Fibroblast of lung (primary cell): ENCODE measurements at regions not wholly inside any gene's neighbourhood (a gene's known extent, or its start where the extent isn't known, plus 50 kb on each side); places are given as distances from the start of the nearest gene placed in this dataset.

Source experiments
- CTCF ChIP-seq, 2 donors: IDR thresholded peaks in 1 of 2; conservative IDR thresholded peaks in 1 of 2; 1 replicate in 1 of 2; 2 replicates in 1 of 2; pipeline ENCODE4 v1.5.1; 2011 to 2012; ENCODE audit warnings: low read length in 2 of 2, control low read depth in 1 of 2, inconsistent platforms in 1 of 2, low read depth in 1 of 2, mild to moderate bottlenecking in 1 of 2
- EZH2 ChIP-seq: IDR thresholded peaks from 2 replicates; pipeline ENCODE4 v1.5.1; 2012; ENCODE audit warnings: low read length, control low read depth, mild to moderate bottlenecking; ENCODE audit errors: missing control alignments

- no peak for TF ChIP-seq CTCF (conservative IDR thresholded peaks at IDR 0.05 in 1 of 2, IDR thresholded peaks at IDR 0.05 in 1 of 2; ENCODE audit: low read depth in 1 of 2, low read length in 2 of 2)
- no peak for TF ChIP-seq EZH2
These were observed 186.4 kb downstream of the DKK1 start for GRCh38 chr10:52500476-52500875.
